HEK293T (cell line): ENCODE measurements at regions not wholly inside any gene's neighbourhood (a gene's known extent, or its start where the extent isn't known, plus 50 kb on each side); places are given as distances from the start of the nearest gene placed in this dataset.

Experiments used
- ARNT ChIP-seq: fragments of 450-650 bp; IDR thresholded peaks from 2 replicates; pipeline ENCODE4 v1.6.1; 2017; ENCODE audit warnings: mild to moderate bottlenecking
- BHLHE40 ChIP-seq: fragments of 450-650 bp; IDR thresholded peaks from 2 replicates; pipeline ENCODE4 v1.6.1; 2016; ENCODE audit warnings: mild to moderate bottlenecking, moderate library complexity, borderline replicate concordance
- CTBP1 ChIP-seq: fragments of 450-650 bp; IDR thresholded peaks from 2 replicates; pipeline ENCODE4 v1.6.1; 2016; ENCODE audit warnings: borderline replicate concordance
- ELF4 ChIP-seq: fragments of 450-650 bp; IDR thresholded peaks from 2 replicates; pipeline ENCODE4 v1.6.1; 2017; ENCODE audit warnings: antibody characterized with exemption
- FOXA1 ChIP-seq: fragments of 450-650 bp; IDR thresholded peaks from 2 replicates; pipeline ENCODE4 v1.6.1; 2016; ENCODE audit warnings: mild to moderate bottlenecking
- FOXK2 ChIP-seq: fragments of 450-650 bp; IDR thresholded peaks from 2 replicates; pipeline ENCODE4 v1.6.1; 2016; ENCODE audit warnings: mild to moderate bottlenecking
- FOXM1 ChIP-seq: fragments of 450-650 bp; IDR thresholded peaks from 2 replicates; pipeline ENCODE4 v1.6.1; 2017; ENCODE audit warnings: mild to moderate bottlenecking, borderline replicate concordance
- HDGF ChIP-seq: fragments of 450-650 bp; IDR thresholded peaks from 2 replicates; pipeline ENCODE4 v1.6.1; 2017; ENCODE audit warnings: antibody characterized with exemption, borderline replicate concordance
- L3MBTL2 ChIP-seq: fragments of 450-650 bp; conservative IDR thresholded peaks from 2 replicates; pipeline ENCODE4 v1.6.1; 2016; ENCODE audit warnings: mild to moderate bottlenecking
- NFRKB ChIP-seq: fragments of 450-650 bp; IDR thresholded peaks from 2 replicates; pipeline ENCODE4 v1.6.1; 2016; ENCODE audit warnings: mild to moderate bottlenecking, moderate library complexity
- PKNOX1 ChIP-seq: fragments of 450-650 bp; IDR thresholded peaks from 2 replicates; pipeline ENCODE4 v1.6.1; 2016
- SP1 ChIP-seq: fragments of 450-650 bp; IDR thresholded peaks from 2 replicates; pipeline ENCODE4 v1.6.1; 2017
- SUZ12 ChIP-seq: fragments of 450-650 bp; IDR thresholded peaks from 2 replicates; pipeline ENCODE4 v1.6.1; 2016; ENCODE audit warnings: mild to moderate bottlenecking
- TARDBP ChIP-seq: fragments of 450-650 bp; IDR thresholded peaks from 2 replicates; pipeline ENCODE4 v1.6.1; 2016

- TF ChIP-seq FOXM1 (no peak), ELF4 (no peak), FOXK2 (no peak), BHLHE40 (no peak), HDGF (no peak), L3MBTL2 (no peak), FOXA1 (no peak), PKNOX1 (no peak), NFRKB (no peak), SP1 (no peak), SUZ12 (no peak), ARNT (no peak), TARDBP (no peak), CTBP1 (no peak)
Observed at GRCh38 chr2:65598996-65599395, 166.6 kb upstream of the SPRED2 start.
